Activated CD8-positive, alpha-beta memory T cell treated with anti-CD3 and anti-CD28 coated beads for 36 hours (primary cell): ENCODE measurements at regions not wholly inside any gene's neighbourhood (a gene's known extent, or its start where the extent isn't known, plus 50 kb on each side); places are given as distances from the start of the nearest gene placed in this dataset.

ENCODE experiments used
- CTCF ChIA-PET: fragments of 350-600 bp; sonication (Branson Sonifier 250); formaldehyde crosslinking; loops from one replicate; lab custom pipeline; 2021; ENCODE audit warnings: antibody characterized with exemption; lab: Charles Lee
- POLR2A ChIA-PET: fragments of 350-600 bp; sonication (Branson Sonifier 250); formaldehyde crosslinking; loops from one replicate; lab custom pipeline; 2021; ENCODE audit warnings: antibody characterized with exemption; lab: Charles Lee

DNA sequence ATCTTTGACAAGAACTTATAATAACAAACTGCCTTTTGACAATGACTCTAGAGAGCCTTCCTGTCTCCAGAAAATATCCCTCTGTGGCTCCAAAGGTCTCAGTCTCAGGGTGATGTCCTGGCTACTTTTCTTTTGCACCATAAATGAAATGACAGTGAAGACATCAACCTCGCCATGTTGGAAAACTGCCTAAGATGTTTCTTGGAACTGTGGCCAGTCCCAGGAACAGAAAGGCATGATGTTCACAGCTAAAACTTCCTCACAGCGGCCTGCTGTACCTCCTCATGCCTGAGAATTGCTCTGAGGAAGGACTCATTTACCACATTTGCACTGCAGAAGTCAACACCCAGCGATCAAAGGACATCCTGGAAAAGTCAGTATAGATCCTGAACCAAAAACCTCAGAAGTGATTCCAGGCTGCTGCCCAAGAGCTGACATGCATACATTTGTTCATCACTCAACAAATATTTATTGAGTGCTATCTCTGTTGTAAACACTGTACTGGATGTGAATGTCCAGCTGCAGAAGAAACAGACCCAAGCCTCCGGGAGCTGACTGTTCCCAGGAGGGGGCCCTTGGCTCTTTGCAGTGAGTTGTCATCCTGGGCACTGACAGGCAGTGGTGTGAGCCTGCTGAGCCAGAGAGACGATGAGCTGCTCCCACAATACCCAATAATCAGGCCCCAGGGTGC is 64.3 kb upstream of the ACSL3 start:
- POLR2A ChIA-PET, result no interaction called here
- CTCF ChIA-PET, result interaction anchor here (0.6 to 1.5 kb wide), 4 partner anchors 16 to 133 kb away, joined by 3 to 6 read pairs (median 4); no protein-coding TSS in a partner anchor

GRCh38 chr2:222797261-222797660 is 63.6 kb upstream of the ACSL3 start:
- ChIA-PET POLR2A (no interaction called here), CTCF (interaction anchor here (0.7 to 1.8 kb wide), 6 partner anchors 11 to 106 kb away, joined by 3 to 6 read pairs (median 4); no protein-coding TSS in a partner anchor)

- ChIA-PET CTCF (interaction anchor here (0.7 to 1.8 kb wide), 5 partner anchors 10 to 105 kb away, joined by 4 to 6 read pairs (median 4); no protein-coding TSS in a partner anchor), POLR2A (no interaction called here)
Observed at GRCh38 chr2:222797871-222798270, 63.0 kb upstream of the ACSL3 start.

GRCh38 chr2:222798528-222798927 is 62.3 kb upstream of the ACSL3 start:
- CTCF ChIA-PET, result interaction anchor here (0.5 to 1.8 kb wide), 2 partner anchors 10 to 56 kb away, joined by 4 to 5 read pairs; no protein-coding TSS in a partner anchor
- POLR2A ChIA-PET, result no interaction called here

DNA sequence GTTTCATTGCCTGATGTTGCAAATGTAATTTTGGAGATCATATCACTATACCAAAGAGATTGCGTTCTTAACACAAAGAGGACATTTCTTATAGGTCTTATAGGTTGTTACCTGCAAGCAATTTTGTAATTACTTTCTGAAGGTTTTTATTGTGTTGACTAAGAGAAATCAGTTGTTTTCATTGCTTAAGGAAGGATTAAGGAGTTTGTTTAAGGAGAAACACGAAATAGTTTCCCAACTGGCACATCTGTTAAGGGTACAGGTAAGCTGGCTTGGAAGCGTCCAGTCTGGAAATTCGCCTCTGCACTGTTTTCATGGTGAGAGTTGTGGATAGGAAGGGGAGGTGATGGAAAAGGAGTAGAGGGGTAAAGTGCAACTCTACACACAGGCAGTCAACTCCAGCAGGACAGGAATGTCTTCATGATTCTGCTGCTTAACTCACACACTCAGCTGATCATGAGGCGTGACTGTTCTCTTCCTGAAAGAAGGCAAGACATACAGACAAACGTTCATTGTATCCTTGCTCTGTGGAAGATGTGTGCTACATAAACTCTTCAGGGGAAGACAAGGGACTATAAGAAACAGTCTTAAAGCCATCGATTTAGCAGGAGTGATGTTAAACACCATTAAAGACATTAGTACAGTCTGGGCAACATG is 61.4 kb upstream of the ACSL3 start:
- POLR2A ChIA-PET, result no interaction called here
- CTCF ChIA-PET, result no interaction called here

DNA sequence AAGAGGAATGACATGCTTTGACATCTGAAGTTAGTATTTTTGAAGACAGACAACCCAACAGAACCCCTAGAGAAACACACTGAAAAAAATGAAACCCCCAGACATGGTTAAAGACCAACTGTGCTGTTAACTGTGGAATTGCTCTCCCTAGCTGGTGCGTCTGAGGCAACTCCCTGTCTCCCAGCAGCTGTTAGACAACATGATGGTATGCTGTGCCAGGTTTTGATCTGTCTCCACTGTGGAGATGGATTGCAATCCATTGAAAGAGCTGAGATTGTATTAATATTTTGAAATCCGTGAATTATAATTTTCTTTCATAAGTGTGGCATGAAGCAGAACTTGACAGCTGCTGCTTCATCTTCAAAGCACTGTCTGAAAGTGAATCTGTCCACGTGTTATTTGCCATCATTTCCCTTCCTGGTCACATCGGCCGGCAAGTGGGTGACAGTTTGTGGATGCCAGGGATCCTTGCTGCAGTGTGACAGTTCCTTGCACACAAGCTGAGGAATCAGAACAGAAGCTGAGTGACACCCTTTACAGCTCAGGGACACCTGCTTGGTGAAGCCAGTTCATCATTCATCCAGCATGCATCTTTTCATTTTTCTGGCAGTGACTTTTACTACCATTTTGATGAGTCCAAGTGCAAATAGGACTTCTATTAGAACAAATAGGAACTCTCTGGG is 58.2 kb upstream of the ACSL3 start:
- ChIA-PET CTCF (no interaction called here), POLR2A (no interaction called here)

- POLR2A ChIA-PET, result no interaction called here
- CTCF ChIA-PET, result no interaction called here
Observed at GRCh38 chr2:222804351-222804750, 56.5 kb upstream of the ACSL3 start.

GRCh38 chr2:222805591-222806304 is 55.1 kb upstream of the ACSL3 start:
- POLR2A ChIA-PET, result no interaction called here
- CTCF ChIA-PET, result no interaction called here

- CTCF ChIA-PET, result interaction anchor here (0.7 kb wide), 1 partner anchor 186 kb away, joined by 6 read pairs; no protein-coding TSS in a partner anchor
Observed at GRCh38 chr2:222806526-222807137, 54.2 kb upstream of the ACSL3 start.

DNA sequence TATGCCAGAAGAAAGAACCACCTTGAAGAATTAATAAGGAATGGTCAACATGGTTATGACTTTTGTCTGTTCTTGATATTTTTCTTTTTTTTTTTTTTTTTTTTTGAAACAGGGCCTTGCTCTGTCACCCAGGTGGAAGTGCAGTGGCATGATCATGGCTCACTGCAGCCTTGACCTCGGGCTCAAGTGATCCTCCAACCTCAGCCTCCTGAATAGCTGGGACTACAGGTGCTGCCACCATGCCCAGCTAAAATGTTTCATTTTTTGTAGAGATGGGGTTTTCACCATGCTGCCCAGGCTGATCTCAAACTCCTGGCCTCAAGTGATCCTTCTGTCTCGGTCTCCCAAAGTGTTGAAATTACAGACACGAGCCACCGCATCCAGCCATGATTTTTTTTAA is 53.4 kb upstream of the ACSL3 start:
- ChIA-PET POLR2A (no interaction called here), CTCF (interaction anchor here (0.6 to 0.7 kb wide), 2 partner anchors 40 to 185 kb away, joined by 3 to 6 read pairs; no protein-coding TSS in a partner anchor)

More at GRCh38 chr2:222806526-222807137, 54.2 kb upstream of the ACSL3 start:
- POLR2A ChIA-PET, result no interaction called here

GRCh38 chr2:222809582-222809981 is 51.3 kb upstream of the ACSL3 start:
- ChIA-PET CTCF (no interaction called here), POLR2A (no interaction called here)

DNA sequence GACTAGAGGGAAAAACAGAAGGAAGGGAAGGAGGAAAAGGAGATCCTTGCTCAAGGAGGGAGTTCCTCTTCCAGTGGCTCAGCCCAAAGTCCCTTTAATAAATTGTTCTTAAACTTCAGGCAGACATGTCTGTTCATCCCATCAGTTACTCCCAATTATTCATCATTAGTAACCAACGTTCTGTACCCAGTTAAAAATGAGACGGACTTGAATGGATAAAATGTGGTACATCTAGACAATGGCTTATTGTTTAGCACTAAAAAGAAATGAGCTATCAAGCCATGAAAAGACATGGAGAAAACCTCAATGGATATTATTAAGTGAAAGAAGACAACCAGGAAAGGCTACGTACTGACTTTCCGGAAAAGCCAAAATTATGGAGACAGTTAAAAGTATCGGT is 50.8 kb upstream of the ACSL3 start:
- POLR2A ChIA-PET, result no interaction called here
- CTCF ChIA-PET, result no interaction called here
